Caco-2 (cell line): ENCODE measurements at regions not wholly inside any gene's neighbourhood (a gene's known extent, or its start where the extent isn't known, plus 50 kb on each side); places are given as distances from the start of the nearest gene placed in this dataset.

Experiments
- BruUV-seq: library from RNA; stranded (reverse); fragments of 400-500 nt; replicated peaks from 2 replicates; lab custom pipeline; 2021; lab: Mats Ljungman, UMichigan
- CTCF ChIA-PET: fragments of 300-600 bp; sonication (Branson Sonifier 250); formaldehyde crosslinking; loops from one replicate; lab custom pipeline; 2022; ENCODE audit warnings: antibody characterized with exemption; lab: Charles Lee
- POLR2A ChIA-PET: fragments of 300-600 bp; sonication (Branson Sonifier 250); formaldehyde crosslinking; loops from one replicate; lab custom pipeline; 2022; ENCODE audit warnings: antibody characterized with exemption; lab: Charles Lee
- DNase-seq, 2 experiments: peaks; one replicate each; pipeline versions ENCODE4 v3.0.0 to v3.0.0-alpha.2; 2020 to 2022
- H3K27me3 ChIP-seq: replicated peaks from 2 replicates; pipeline ENCODE4 v1.6.0; 2011; ENCODE audit warnings: low read length; ENCODE audit not compliant: control insufficient read depth, insufficient read depth
- H3K36me3 ChIP-seq: 2 replicates; pipeline ENCODE4 v1.5.1; 2011; ENCODE audit warnings: low read length; ENCODE audit not compliant: control insufficient read depth, insufficient read depth
- H3K4me1 ChIP-seq: fragments of 250-450 bp; sonication (Bioruptor Pico); 2 replicates; pipeline ENCODE4 v1.5.1; 2020; ENCODE audit warnings: mild to moderate bottlenecking
- H3K4me3 ChIP-seq: 2 replicates; pipeline ENCODE4 v1.5.1; 2011; ENCODE audit warnings: low read depth, mild to moderate bottlenecking, control low read depth, low read length
- H3K9me3 ChIP-seq: fragments of 250-450 bp; sonication (Bioruptor Pico); 2 replicates; pipeline ENCODE4 v1.5.1; 2020; ENCODE audit warnings: mild to moderate bottlenecking, moderate library complexity
- H3K27ac Mint-ChIP-seq: one replicate; pipeline ENCODE4 v1.8.0; 2022; ENCODE audit warnings: mixed read lengths; ENCODE audit not compliant: unreplicated experiment
- H3K27me3 Mint-ChIP-seq: one replicate; pipeline ENCODE4 v1.8.0; 2022; ENCODE audit warnings: mixed read lengths; ENCODE audit not compliant: insufficient read depth, unreplicated experiment
- H3K36me3 Mint-ChIP-seq: one replicate; pipeline ENCODE4 v1.8.0; 2022; ENCODE audit warnings: mild to moderate bottlenecking, mixed read lengths; ENCODE audit not compliant: insufficient read depth, unreplicated experiment
- H3K4me1 Mint-ChIP-seq: one replicate; pipeline ENCODE4 v1.8.0; 2022; ENCODE audit warnings: low read depth, mixed read lengths; ENCODE audit not compliant: unreplicated experiment
- H3K4me3 Mint-ChIP-seq: one replicate; pipeline ENCODE4 v1.8.0; 2022; ENCODE audit warnings: mild to moderate bottlenecking, moderate library complexity, mixed read lengths; ENCODE audit not compliant: unreplicated experiment
- H3K9me3 Mint-ChIP-seq: one replicate; pipeline ENCODE4 v1.8.0; 2022; ENCODE audit warnings: mixed read lengths; ENCODE audit not compliant: unreplicated experiment
- intact Hi-C: fragments of 100-400 bp; cut with micrococcal nuclease; formaldehyde crosslinking; loops from one replicate; pipeline ENCODE4 v1.10.0; 2022; ENCODE audit not compliant: unreplicated experiment
- TF ChIP-seq, protein P1 (sequence below), 2 experiments: fragments of 200-600 bp in 1 of 2; IDR thresholded peaks; 1 replicate in 1 of 2; 2 replicates in 1 of 2; pipeline versions ENCODE4 v1.5.1 to v1.8.0; 2011 to 2022; ENCODE audit warnings: antibody characterized with exemption in 1 of 2, control low read depth in 1 of 2, inconsistent platforms in 1 of 2, low read depth in 1 of 2, low read length in 1 of 2, mild to moderate bottlenecking in 1 of 2, moderate library complexity in 1 of 2; ENCODE audit not compliant: insufficient read depth in 1 of 2, severe bottlenecking in 1 of 2, unreplicated experiment in 1 of 2

DNA sequence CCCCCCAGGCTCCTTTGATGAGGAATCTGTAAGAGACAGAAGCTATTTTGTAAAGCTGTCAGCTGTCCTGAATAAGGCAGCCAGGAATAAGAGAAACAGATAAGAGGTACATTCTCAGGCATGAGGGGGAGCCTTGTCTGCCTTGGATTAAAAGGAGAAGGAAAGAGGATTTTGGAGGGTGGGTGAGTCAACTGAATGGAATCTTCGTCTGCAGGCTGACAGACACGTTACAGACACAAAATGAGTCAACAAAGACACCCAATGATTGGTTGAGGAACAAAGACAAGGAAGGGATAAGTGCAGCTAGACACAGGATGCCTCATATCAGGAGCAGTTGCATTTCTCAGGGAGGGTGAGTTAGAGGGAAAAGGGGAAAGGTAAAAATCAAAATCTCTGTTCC lies 162.5 kb downstream of the OLFM4 start:
- peak; percentile 14 to 34 for DNase-seq
- BruUV-seq: no TSS peak
- H3K27ac Mint-ChIP-seq: no peak overlapping the region
- TF ChIP-seq, protein P1, sequence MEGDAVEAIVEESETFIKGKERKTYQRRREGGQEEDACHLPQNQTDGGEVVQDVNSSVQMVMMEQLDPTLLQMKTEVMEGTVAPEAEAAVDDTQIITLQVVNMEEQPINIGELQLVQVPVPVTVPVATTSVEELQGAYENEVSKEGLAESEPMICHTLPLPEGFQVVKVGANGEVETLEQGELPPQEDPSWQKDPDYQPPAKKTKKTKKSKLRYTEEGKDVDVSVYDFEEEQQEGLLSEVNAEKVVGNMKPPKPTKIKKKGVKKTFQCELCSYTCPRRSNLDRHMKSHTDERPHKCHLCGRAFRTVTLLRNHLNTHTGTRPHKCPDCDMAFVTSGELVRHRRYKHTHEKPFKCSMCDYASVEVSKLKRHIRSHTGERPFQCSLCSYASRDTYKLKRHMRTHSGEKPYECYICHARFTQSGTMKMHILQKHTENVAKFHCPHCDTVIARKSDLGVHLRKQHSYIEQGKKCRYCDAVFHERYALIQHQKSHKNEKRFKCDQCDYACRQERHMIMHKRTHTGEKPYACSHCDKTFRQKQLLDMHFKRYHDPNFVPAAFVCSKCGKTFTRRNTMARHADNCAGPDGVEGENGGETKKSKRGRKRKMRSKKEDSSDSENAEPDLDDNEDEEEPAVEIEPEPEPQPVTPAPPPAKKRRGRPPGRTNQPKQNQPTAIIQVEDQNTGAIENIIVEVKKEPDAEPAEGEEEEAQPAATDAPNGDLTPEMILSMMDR (IDR thresholded peaks at IDR 0.05; ENCODE audit: insufficient read depth in 1 of 2, low read depth in 1 of 2, low read length in 1 of 2, severe bottlenecking in 1 of 2, unreplicated experiment in 1 of 2): no peak
- H3K9me3 ChIP-seq: no peaks in the 10 kb centered on the region
- H3K27me3 ChIP-seq: no peaks in the 10 kb centered on the region
- peaks cover 12% of the 10 kb centered on the region; the same call in 1 of the 2 replicates for H3K4me1 ChIP-seq
- no peaks in the 10 kb centered on the region for H3K27me3 Mint-ChIP-seq
- intact Hi-C loops: no loop called here
- no peaks in the 10 kb centered on the region for H3K4me1 Mint-ChIP-seq
- H3K4me3 Mint-ChIP-seq: no peak overlapping the region
- POLR2A ChIA-PET: no interaction called here
- no peaks in the 10 kb centered on the region for H3K36me3 Mint-ChIP-seq
- CTCF ChIA-PET: no interaction called here
- no peaks in the 10 kb centered on the region for H3K9me3 Mint-ChIP-seq
- no peak overlapping the region for H3K4me3 ChIP-seq
- H3K36me3 ChIP-seq: no peaks in the 10 kb centered on the region

DNA sequence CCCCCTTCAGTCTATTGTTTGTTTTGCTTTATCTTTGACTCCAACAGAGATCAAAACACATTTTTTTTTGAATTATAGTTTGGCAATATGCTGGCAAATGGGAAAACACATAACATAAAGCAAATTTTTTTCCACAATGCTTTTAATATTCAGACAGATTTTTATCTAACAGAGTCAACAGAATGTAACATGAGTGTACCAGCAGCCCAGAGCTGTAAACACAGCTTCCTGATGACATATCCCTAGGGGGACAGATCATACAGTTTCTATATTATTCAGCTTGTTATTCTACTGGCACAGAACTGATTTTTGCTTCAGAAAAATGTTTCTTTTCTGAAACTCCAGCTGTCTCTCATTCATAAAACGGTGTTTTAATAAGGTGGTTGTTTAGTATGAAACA lies 168.8 kb downstream of the OLFM4 start:
- intact Hi-C loops: no loop called here
- H3K36me3 ChIP-seq: no peaks in the 10 kb centered on the region
- H3K27me3 ChIP-seq: no peaks in the 10 kb centered on the region
- TF ChIP-seq, protein P1 (IDR thresholded peaks at IDR 0.05; ENCODE audit: insufficient read depth in 1 of 2, low read depth in 1 of 2, low read length in 1 of 2, severe bottlenecking in 1 of 2, unreplicated experiment in 1 of 2): no peak
- H3K9me3 ChIP-seq: no peaks in the 10 kb centered on the region
- Mint-ChIP-seq H3K27me3 (no peaks in the 10 kb centered on the region), H3K36me3 (no peaks in the 10 kb centered on the region), H3K4me3 (no peak overlapping the region), H3K27ac (no peak overlapping the region), H3K9me3 (no peaks in the 10 kb centered on the region), H3K4me1 (no peaks in the 10 kb centered on the region)
- CTCF ChIA-PET: interaction anchor here (1.3 kb wide), 1 partner anchor 229 kb away, joined by 7 read pairs; no protein-coding TSS in a partner anchor
- H3K4me1 ChIP-seq: no peaks in the 10 kb centered on the region
- DNase-seq: no peak
- POLR2A ChIA-PET: no interaction called here
- H3K4me3 ChIP-seq: no peak overlapping the region
- BruUV-seq: no TSS peak

DNA sequence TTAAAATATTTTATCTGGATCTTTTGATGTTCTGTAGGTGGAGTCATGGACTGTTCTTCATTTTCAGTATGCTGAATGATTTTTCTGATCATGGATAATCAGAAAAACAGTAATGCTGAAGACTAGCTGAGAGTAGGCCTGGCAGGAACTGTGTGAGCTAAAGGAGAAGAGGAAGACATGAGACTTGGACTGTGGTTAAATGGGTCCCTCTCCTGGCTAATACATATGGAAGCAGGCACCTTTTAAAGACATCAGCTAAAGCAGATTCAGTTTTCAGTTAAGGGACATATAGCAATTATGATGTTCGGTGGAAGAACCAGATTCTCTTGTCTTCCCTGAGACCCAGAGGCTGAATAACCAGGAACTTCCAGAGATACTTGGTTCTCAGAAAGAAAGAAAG lies 169.4 kb downstream of the OLFM4 start:
- intact Hi-C loops: no loop called here
- Histone ChIP-seq H3K9me3 (no peaks in the 10 kb centered on the region), H3K4me1 (no peaks in the 10 kb centered on the region), H3K36me3 (no peaks in the 10 kb centered on the region), H3K4me3 (no peak overlapping the region), H3K27me3 (no peaks in the 10 kb centered on the region)
- CTCF ChIA-PET: interaction anchor here (1.3 kb wide), 1 partner anchor 230 kb away, joined by 7 read pairs; no protein-coding TSS in a partner anchor
- no peaks in the 10 kb centered on the region for H3K27me3 Mint-ChIP-seq
- DNase-seq: no peak
- TF ChIP-seq, protein P1 (IDR thresholded peaks at IDR 0.05; ENCODE audit: insufficient read depth in 1 of 2, low read depth in 1 of 2, low read length in 1 of 2, severe bottlenecking in 1 of 2, unreplicated experiment in 1 of 2): no peak
- no peak overlapping the region for H3K4me3 Mint-ChIP-seq
- H3K36me3 Mint-ChIP-seq: no peaks in the 10 kb centered on the region
- BruUV-seq: no TSS peak
- H3K4me1 Mint-ChIP-seq: no peaks in the 10 kb centered on the region
- H3K27ac Mint-ChIP-seq: no peak overlapping the region
- POLR2A ChIA-PET: no interaction called here
- no peaks in the 10 kb centered on the region for H3K9me3 Mint-ChIP-seq
